ENCODE measurements at regions not wholly inside any gene's neighbourhood (a gene's known extent, or its start where the extent isn't known, plus 50 kb on each side); places are given as distances from the start of the nearest gene placed in this dataset.

DNA sequence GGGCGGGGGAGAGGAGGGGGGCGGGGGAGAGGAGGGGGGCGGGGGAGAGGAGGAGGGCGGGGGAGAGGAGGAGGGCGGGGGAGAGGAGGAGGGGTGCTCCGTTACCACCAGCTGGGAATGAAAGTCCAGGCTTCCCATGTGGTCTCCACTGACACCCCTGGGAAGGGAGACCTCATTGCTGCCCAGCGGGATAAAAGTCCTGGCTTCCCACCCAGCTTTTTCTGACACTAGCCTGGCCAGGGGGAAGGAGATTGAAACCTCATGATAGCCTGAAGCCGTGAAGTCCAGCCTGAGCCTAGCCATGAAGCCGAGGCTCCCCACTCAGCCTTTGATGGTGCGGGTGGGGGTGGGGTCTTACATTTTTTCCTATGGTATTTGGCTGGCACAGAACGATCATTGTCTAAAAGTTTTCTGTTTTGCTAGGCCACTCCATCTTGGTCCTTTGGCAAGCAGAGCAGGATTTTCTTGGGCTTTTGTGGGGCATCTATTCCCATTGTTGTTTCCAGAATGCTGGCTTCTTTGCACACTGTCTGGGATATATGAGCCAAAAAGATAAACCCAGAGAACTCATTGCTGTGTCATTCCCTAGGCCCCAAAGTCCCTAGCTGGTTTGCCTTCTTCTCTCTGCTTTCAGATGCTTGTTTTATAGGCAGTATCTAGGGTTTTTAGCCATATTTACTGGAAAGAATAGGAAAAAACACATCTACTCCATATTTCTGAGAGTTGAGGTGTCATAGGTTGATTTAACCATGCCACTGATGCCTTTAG lies 65.3 kb upstream of the SMOX start:
- Histone ChIP-seq H3K9me3 (ENCODE audit: control insufficient read depth, insufficient read depth, low read length) (no peaks in the 10 kb centered on the region), H2BK20ac (ENCODE audit: low read depth, low read length) (peak overlapping the region; percentile 92), H3K79me1 (ENCODE audit: low read depth in 1 of 2, low read length in 2 of 2) (peaks cover 5 to 26% of the 10 kb centered on the region in 2 experiments; a peak in 3 of 4 replicates), H3K9me1 (ENCODE audit: insufficient read depth, low read length) (peaks cover 18% of the 10 kb centered on the region), H3K56ac (ENCODE audit: extremely low read depth, insufficient read depth, low read length) (peak overlapping the region; percentile 70), H3K4me2 (ENCODE audit: low read depth, low read length) (peak overlapping the region; percentile 64), H2BK15ac (ENCODE audit: low read depth, low read length) (peak overlapping the region; percentile 90; the same call in 2 of the 3 replicates), H4K8ac (ENCODE audit: low read depth in 2 of 2, low read length in 2 of 2) (peak overlapping the region; percentile 73 to 84), H3K18ac (ENCODE audit: low read depth, low read length) (peak overlapping the region; percentile 81), H3K4me3 (ENCODE audit: insufficient read depth, low read depth, low read length) (no peak overlapping the region), H3K4ac (ENCODE audit: low read depth, low read length) (peak overlapping the region; percentile 92), H3K27ac (ENCODE audit: insufficient read depth, low read length) (peak overlapping the region; percentile 94), H2BK5ac (ENCODE audit: low read depth, low read length, poor library complexity, severe bottlenecking) (peak overlapping the region; percentile 91), H4K20me1 (ENCODE audit: insufficient read depth, low read length) (peaks cover 3% of the 10 kb centered on the region; the same call in 1 of the 2 replicates), H2BK120ac (ENCODE audit: low read depth, low read length) (peak overlapping the region; percentile 99), H3K23ac (ENCODE audit: low read depth, low read length) (peak overlapping the region; percentile 49), H3K36me3 (ENCODE audit: control insufficient read depth, insufficient read depth, low read length) (no peaks in the 10 kb centered on the region), H3K4me1 (ENCODE audit: control insufficient read depth, insufficient read depth, low read length) (peaks cover 22% of the 10 kb centered on the region), H2AK5ac (ENCODE audit: low read depth, low read length) (peak overlapping the region; percentile 76), H2AK9ac (replicated peaks; ENCODE audit: low read depth, low read length, poor library complexity) (peak overlapping the region; percentile 67), H4K91ac (ENCODE audit: insufficient read depth, low read depth, low read length) (peak overlapping the region; percentile 84), H4K5ac (ENCODE audit: low read depth, low read length) (peak overlapping the region; percentile 80), H2AFZ (replicated peaks; ENCODE audit: low read length, poor library complexity) (peak overlapping the region; percentile 84), H3K14ac (replicated peaks; ENCODE audit: low read depth, low read length) (peak overlapping the region; percentile 90), H3K27me3 (ENCODE audit: control insufficient read depth, insufficient read depth, low read length) (no peaks in the 10 kb centered on the region), H3K9ac (ENCODE audit: low read depth, low read length) (peak overlapping the region; percentile 40; the same call in 1 of the 2 replicates)
- no peak for DNase-seq
- TF ChIP-seq, protein P1, sequence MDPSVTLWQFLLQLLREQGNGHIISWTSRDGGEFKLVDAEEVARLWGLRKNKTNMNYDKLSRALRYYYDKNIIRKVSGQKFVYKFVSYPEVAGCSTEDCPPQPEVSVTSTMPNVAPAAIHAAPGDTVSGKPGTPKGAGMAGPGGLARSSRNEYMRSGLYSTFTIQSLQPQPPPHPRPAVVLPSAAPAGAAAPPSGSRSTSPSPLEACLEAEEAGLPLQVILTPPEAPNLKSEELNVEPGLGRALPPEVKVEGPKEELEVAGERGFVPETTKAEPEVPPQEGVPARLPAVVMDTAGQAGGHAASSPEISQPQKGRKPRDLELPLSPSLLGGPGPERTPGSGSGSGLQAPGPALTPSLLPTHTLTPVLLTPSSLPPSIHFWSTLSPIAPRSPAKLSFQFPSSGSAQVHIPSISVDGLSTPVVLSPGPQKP (IDR thresholded peaks at IDR 0.05; ENCODE audit: borderline replicate concordance, low read depth, low read length): no peak
- TF ChIP-seq MAZ (IDR thresholded peaks at IDR 0.05; ENCODE audit: borderline replicate concordance, low read depth, low read length) (no peak), MXI1 (IDR thresholded peaks at IDR 0.05; ENCODE audit: borderline replicate concordance, low read depth, low read length) (no peak), POLR2A (IDR thresholded peaks at IDR 0.05; ENCODE audit: low read depth, low read length) (no peak), RAD21 (IDR thresholded peaks at IDR 0.05; ENCODE audit: low read length) (no peak), MAFK (IDR thresholded peaks at IDR 0.05; ENCODE audit: low read depth, low read length) (no peak), RFX5 (IDR thresholded peaks at IDR 0.05; ENCODE audit: low read depth, low read length) (no peak)
- TF ChIP-seq, protein P2, sequence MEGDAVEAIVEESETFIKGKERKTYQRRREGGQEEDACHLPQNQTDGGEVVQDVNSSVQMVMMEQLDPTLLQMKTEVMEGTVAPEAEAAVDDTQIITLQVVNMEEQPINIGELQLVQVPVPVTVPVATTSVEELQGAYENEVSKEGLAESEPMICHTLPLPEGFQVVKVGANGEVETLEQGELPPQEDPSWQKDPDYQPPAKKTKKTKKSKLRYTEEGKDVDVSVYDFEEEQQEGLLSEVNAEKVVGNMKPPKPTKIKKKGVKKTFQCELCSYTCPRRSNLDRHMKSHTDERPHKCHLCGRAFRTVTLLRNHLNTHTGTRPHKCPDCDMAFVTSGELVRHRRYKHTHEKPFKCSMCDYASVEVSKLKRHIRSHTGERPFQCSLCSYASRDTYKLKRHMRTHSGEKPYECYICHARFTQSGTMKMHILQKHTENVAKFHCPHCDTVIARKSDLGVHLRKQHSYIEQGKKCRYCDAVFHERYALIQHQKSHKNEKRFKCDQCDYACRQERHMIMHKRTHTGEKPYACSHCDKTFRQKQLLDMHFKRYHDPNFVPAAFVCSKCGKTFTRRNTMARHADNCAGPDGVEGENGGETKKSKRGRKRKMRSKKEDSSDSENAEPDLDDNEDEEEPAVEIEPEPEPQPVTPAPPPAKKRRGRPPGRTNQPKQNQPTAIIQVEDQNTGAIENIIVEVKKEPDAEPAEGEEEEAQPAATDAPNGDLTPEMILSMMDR (conservative IDR thresholded peaks at IDR 0.05; ENCODE audit: low read depth, low read length): no peak
- ChIA-PET CTCF (interaction anchor here (0.6 to 1.0 kb wide), 2 partner anchors 70 to 253 kb away, joined by 3 read pairs; no protein-coding TSS in a partner anchor), POLR2A (ENCODE audit: unreplicated experiment) (interaction anchor here (0.7 kb wide), 1 partner anchor 113 kb away, joined by 3 read pairs; no protein-coding TSS in a partner anchor)
- peak; percentile 3 for ATAC-seq (ENCODE audit: low read depth)
- intact Hi-C loops (cut with micrococcal nuclease) (loop anchor here (10.0 kb wide), 1 partner anchor 408 kb away; no protein-coding TSS in a partner anchor), dilution Hi-C loops (cut with HindIII; ENCODE audit: low sequenced_read_pairs, unreplicated experiment) (loop anchor here (10.0 kb wide), 1 partner anchor 58 kb away; no protein-coding TSS in a partner anchor), in situ Hi-C loops (cut with MboI; ENCODE audit: low sequenced_read_pairs) (loop anchor here (10.0 kb wide), 2 partner anchors 188 to 298 kb away; partner anchors contain the start of genes CENPB and SPEF1)
- 10% methylated on average over 2 of the region's 11 CpGs; no CpG with 5 or more reads in 1 of the 2 experiments for WGBS, 2 experiments (ENCODE audit: extremely low coverage in 2 of 2, insufficient read length in 1 of 2)
- BruUV-seq (replicated peaks): no TSS peak
